Epithelial cell of proximal tubule (primary cell): ENCODE measurements at regions not wholly inside any gene's neighbourhood (a gene's known extent, or its start where the extent isn't known, plus 50 kb on each side); places are given as distances from the start of the nearest gene placed in this dataset.

Experiments used
- DNase-seq: peaks from one replicate; pipeline ENCODE4 v3.0.0-alpha.2; 2011; ENCODE audit warnings: low read depth
- H3K4me3 ChIP-seq: 2 replicates; pipeline ENCODE4 v1.5.1; 2011; ENCODE audit warnings: low read depth, mild to moderate bottlenecking, low read length
- CTCF ChIP-seq: conservative IDR thresholded peaks from 2 replicates; pipeline ENCODE4 v1.5.1; 2012; ENCODE audit warnings: low read depth, mild to moderate bottlenecking, low read length

- H3K4me3 ChIP-seq = no peak overlapping the region
- no peak for DNase-seq
These were observed 434.4 kb upstream of the FAM47C start for GRCh38 chrX:36573720-36574119.

GRCh38 chrX:36575670-36576069, 432.5 kb upstream of the FAM47C start:
- DNase-seq = no peak
- H3K4me3 ChIP-seq = no peak overlapping the region
- TF ChIP-seq CTCF = no peak

More at GRCh38 chrX:36573720-36574119, 434.4 kb upstream of the FAM47C start:
- TF ChIP-seq CTCF = no peak

GRCh38 chrX:36577006-36577405, 431.2 kb upstream of the FAM47C start:
- H3K4me3 ChIP-seq = no peak overlapping the region
- DNase-seq = no peak

GRCh38 chrX:36581030-36581429, 427.1 kb upstream of the FAM47C start:
- no peak for TF ChIP-seq CTCF
- no peak for DNase-seq
- H3K4me3 ChIP-seq = no peak overlapping the region

More at GRCh38 chrX:36577006-36577405, 431.2 kb upstream of the FAM47C start:
- TF ChIP-seq CTCF = no peak

GRCh38 chrX:36583674-36584073, 424.5 kb upstream of the FAM47C start:
- TF ChIP-seq CTCF = no peak
- no peak overlapping the region for H3K4me3 ChIP-seq
- DNase-seq = no peak

- no peak for TF ChIP-seq CTCF
- H3K4me3 ChIP-seq = no peak overlapping the region
- no peak for DNase-seq
These were observed 398.3 kb upstream of the FAM47C start for GRCh38 chrX:36609616-36610585.
